HG03469 (cell line): ENCODE measurements at regions not wholly inside any gene's neighbourhood (a gene's known extent, or its start where the extent isn't known, plus 50 kb on each side); places are given as distances from the start of the nearest gene placed in this dataset.
"Not testable (repeated sequence)": the region's sequence is repeated elsewhere in the genome, so short reads cannot be mapped to it uniquely, and the experiment has no call there.

Source experiments
- ATAC-seq: cut with Tn5 transposase; IDR thresholded peaks from one replicate; pipeline ENCODE4 v1.9.1; 2021; ENCODE audit warnings: mild to moderate bottlenecking, moderate library complexity, moderate number of reproducible peaks; ENCODE audit not compliant: unreplicated experiment

DNA sequence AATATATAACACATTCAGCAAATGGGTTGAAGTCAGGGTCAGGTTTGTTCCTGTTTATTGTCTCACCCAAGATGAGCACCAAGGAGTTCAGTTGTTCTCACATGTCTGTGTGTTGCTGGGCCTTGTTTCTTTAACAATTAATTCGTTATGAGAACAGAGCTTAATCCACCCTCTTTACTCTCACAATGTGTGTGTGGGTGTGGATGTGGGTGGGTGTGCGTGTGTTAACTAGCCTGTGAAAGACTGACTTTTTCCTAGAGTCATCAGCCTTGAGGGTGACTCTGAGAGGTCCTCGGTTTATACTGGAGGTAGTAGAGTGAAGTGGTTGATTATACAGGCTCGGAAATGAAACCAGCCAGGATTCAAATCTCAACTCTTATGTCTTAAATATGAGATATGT is 672.1 kb downstream of the MAFB start:
- no peak for ATAC-seq

DNA sequence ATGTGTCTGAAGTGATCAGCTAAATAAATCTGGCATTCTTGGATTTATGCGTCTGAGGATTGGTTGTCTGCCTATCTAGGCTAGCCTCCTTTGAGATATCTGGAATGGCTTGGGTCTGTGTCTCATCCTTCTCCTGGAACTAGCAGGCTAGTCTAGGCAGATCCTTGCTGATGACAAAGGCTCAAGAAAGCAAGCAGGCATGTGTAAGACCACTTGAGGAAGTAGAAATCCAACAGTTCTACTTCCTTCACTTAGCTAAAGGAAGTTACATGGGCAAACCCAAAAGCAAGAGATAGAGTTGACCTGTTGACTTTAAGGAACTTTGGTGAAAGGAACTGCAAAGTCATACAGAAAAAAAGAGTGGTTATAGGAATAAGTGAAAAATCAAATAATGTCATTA is 672.6 kb downstream of the MAFB start:
- ATAC-seq: no peak

DNA sequence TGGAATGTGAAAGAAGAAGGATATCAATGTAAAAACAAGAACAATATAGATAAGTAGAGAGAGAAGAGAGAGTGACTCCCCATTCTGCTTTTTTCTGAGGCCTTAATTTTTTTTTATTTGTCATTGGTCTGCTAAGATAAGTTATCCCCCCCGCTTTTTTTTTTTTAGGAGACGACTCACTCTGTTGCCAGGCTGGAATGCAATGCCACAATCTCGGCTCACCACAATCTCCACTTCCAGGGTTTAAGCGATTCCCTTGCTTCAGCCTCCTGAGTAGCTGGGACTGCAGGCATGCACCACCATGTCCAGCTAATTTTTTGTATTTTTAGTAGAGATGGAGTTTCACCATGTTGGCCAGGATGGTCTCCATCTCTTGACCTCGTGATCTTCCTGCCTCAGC is 677.0 kb downstream of the MAFB start:
- ATAC-seq: not testable (repeated sequence)

DNA sequence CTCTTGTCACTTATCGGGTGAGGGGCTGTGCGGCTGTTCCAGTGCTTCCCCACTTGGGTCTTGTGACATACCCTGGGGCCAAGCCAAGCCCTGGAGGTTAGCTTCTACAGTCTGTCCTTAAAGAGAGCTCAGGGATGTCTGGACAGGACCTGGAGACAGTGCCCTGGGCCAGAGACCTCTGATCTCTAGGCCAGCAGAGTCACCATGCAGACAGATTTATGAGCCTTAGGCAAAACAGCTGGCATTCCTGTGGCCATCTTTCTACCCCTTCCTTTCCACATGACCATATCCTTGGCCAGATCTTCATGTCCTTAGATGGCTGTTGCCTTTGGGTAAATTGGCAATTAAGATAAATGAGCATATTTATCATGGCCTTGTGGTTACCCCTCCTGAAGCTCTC is 678.6 kb downstream of the MAFB start:
- no peak for ATAC-seq

DNA sequence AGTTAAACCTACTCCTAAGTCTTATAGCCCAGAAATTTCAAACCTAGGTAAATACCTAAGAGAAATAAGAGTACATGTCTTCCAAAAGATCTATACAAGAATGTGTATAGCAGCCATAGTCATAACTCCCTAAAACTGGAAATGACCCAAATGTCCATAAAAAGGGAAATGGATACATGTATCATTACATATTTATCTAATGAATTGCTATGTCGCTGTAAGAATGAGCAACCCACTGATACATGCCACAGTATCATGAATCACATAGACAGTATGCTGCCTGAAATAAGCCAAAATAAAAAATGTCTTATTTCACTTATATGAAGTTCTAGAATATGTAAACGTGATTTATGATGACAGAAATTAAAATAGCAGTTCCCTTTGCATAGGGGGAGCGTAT is 679.5 kb downstream of the MAFB start:
- no peak for ATAC-seq

DNA sequence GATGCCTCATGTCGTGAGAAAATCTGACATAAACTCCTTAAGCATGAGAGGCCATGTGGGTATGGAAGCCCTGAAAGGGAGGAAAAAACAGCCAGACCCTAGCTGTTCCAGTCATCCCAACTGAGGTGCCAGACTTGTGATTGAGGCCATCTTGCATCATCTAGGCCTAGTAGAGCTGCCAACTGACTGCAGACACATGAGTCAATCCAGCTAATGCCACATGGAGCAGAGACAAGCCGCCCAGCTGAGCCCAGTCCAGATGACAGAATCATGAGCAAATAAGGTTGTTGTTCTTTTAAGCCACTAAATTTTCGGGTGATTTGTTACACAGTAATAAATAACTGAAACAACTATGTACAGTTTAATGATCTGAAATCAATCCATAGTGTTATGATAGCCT is 680.9 kb downstream of the MAFB start:
- ATAC-seq: no peak

DNA sequence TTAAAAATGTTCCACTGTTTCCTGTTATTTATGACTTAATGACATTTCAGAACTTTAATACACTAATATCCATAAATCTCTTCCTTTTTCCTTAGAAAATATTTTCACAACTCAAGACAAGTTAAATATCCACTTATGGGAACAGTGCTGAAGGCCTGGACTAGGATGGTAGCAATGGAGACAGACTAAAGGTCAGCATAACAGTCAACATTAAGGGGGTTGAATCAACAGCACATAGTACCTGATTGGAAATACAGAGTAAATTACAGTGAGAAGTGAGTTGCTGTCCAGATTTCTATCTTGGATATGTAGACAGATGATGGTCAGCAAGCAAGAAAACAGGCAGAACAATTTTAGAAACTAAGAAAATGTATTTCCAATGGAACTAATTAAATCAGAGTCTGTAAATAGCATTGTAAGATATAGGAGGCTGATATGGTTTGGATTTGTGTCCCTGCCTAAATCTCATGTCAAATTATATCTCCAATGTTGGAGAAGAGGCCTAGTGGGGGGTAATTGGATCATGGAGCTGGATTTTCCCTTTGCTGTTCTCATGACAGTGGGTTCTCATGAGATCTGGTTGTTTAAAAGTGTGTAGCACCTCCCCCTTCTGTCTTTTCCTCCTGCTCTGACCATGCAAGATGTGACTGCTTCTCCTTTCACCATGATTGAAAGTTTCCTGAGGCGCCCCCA is 682.7 kb downstream of the MAFB start:
- ATAC-seq: no peak

DNA sequence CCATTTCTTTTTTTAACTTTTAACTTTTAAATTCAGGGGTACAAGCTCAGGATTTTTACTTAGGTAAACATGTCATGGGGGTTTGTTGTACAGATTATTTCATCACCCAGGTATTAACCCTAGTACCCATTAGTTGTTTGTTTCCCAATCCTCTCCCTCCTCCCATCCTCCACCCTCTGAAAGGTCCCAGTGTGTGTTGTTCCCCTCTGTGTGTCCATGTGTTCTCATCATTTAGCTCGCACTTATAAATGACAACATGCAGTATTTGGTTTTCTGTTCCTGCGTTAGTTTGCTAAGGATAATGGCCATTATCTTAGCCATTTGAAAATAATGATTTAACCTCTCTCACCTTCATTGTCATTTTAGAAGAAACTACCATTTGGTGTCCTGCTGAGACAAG is 684.9 kb downstream of the MAFB start:
- ATAC-seq: not testable (repeated sequence)

DNA sequence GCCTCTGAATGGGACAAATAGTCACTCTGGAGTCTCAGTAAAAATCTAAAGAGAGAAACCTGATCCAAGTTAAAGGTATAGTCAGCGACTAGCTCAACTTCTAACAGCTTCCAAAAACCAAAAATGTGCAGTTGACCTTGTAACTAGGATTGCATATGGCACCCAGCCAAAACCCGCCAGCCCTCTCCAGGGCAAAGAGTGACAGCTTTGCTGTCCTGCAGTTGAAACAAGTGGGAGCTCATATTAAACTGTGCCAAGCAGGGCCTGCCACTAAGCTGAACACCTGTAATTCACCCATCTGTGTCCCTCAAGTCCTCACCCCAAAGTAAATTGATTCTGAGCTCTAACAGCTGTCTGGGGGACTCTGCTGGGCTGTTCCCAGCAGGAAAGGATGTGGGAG is 695.3 kb downstream of the MAFB start:
- no peak for ATAC-seq

DNA sequence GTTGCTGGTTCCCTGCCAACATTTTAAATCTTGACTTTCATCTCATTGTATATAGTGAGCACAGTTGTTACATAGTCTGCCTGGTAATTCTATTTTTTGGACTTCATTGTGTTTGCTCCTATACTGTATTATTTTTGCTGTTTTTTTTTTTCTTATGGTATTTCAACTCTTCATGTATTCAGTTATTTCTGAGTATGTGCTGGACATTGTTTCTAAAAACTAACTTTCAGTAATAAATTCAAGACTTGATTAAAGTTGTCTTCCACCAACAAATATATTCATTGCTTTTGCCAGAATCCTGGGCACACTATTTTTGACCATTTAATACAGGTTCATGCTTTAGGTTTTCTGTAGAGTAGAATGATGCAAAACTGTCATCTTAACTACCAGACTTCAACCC is 698.3 kb downstream of the MAFB start:
- ATAC-seq: no peak

DNA sequence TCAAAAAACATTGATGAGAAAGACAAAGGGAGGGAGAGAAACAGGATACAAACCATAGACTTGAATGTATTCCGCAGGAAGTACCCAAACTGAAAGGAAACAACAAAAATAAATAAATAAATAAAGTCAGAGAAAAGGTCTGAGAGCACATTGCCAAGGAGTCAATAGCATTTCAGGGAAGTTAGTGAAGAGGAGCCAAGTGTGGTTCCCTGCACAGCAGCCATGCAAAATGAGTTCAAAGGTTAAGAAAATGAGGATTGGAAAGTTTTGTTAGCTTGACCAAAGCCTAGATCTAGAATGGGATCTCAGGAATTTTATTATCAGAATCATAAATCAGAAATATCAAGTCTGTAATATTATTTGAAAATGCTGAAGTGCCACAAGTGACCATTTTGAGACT is 700.0 kb downstream of the MAFB start:
- ATAC-seq: no peak

DNA sequence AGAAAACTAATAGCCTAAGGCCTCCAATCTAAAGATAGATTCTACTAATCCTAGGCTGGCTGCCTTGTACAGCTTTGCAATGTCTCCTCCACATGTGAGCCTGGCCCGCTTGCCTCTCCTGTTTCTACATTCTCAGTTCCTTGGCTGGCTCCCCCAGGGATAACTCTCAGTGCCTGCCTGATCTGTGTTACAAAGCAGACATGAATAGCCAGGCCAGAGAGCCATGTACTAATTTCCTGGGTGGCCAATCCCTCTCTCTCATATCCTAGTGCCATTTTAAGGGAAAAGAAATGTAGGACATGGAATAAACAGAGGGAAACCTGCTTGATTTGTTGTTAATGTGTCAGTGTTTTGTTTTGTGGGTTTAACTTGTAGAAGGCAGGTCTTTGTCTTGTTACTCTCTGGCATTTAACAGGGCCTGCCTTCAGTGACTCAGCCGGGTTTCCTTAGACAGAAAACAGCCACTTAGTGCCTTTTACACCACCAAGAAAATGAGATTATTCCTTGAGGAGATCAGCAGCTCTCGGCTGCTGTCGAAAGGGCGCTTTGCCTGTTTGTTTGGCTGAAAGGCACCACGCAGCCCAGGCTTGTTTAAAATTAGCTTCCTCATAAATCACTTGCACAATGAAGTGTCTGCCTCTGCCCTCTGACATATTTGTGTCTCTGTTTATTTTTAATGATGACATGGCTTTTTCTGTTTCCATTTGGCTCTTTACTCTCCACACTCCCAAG is 702.7 kb downstream of the MAFB start:
- no peak for ATAC-seq

DNA sequence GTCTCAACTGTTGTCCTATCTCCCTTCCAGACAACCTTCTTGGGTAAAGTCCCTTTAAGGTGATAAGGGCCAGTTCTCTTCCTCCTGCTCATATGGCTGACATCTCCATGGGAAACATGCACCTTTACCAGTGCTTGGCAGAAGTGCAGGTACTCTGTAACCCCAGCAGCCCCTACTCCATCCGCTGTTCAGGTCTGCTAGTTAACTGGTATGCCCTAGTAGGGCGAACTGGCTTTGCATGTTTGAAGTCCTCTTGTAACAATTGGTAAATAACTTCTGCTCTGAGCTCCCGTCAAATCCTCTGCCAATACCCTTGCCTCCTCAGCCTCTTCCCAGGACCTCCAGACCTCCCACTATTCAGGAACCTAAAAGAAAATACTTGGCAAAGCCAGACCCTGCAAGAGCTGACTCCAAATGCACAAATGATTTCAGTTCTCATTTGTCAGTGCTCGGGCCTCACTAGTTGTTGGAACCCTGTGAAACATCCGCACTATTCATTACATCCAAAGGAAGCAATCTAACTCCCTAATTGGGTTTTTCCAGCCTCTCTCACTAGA is 703.7 kb downstream of the MAFB start:
- ATAC-seq: no peak

DNA sequence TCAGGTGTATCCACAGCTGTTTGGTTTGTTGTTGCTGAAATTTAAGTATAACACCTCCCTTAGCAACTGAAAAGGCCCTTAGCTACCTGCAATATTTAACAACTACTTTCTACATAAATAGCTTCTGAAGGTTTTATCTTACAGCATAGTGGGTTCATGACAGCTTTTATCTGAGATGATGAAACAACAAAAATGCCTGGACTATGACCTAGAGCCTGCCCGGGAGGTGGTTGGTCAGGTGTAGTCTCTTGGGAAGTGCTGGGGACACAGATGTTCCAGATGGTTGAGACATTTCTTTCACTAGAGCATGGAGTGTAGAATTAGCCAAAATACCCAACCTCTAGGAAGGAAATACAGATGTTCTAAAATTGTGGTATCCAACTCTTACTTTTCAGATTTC is 705.4 kb downstream of the MAFB start:
- no peak for ATAC-seq

DNA sequence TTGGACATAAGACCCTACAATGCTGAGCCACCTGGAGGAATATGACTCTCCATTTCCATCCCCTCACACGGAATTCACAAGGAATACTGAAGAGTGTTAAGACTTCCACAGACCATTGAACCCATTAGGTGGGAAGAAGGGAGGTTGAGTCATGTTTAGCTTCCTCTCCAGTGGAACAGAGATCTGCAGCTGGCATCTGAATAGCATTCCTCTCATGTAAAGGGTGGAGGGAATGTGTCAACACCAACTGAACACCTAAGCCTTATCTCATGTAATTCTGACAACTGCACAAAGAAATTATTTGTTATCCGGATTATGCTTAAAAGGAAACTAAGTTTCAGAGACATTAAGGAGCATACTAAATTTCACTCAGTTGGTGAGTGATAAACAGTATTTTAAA is 705.9 kb downstream of the MAFB start:
- no peak for ATAC-seq

DNA sequence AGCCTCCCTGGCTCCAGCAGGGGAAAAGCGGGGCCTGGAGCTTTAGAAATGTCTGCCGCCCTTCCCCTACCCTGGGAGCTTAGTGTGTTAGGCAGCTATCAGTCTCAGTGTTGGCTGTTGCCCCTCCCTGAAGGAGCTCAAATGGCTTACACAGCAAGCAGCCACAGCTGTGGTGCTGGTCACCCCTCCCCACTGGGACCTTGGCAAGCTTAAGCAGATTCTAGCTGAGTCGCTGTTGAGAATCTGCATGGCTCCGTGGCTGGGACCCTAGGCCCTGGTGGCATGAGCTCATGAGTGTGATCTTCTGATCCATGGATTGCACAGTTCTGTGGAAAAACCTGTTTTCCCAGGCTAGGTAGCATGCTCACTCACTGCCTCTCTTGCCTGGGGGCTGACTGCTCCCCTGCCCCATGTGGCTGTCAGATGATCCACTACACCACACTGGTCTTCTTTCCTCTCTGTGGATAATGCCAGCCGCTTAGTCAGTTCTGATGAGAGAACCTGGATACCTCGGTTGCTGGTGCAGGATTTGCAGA is 714.0 kb downstream of the MAFB start:
- ATAC-seq: no peak

DNA sequence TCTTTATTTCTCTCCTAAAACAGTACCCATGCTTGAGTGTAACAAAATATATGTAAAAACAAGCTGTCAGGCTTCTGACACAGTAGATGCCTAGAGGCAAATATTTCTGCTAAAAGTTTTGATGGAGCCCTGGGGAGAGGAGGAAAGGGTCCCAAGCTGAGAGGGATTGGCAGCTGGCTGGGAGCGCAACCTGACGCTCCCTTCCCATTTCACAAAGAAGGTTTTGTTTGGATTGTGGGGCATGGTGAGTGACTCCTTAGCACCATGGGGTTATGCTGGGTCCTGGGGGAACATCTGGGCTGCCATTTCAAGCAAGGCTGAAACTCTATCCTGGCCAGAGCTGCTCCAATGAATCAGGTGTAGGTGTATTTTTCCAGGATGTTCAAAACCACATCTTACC is 720.5 kb downstream of the MAFB start:
- ATAC-seq: no peak

DNA sequence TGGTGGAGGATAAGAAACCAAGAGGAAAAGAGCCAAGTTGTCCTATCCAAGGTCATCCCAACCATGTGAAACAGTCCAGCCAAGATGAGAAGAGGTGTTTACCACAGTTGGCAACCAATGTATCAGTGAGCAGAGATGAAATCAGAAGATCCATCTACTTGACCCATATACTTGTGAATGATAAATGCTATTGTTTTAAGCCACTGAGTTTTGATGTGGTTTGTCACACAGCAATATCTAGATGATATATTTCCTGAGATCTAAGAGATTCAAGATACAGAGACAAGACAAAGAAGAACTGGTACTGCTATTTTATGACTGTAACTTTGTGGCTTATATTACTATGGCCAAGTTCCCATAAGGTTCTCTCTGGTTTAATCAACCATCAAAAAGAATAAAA is 721.2 kb downstream of the MAFB start:
- no peak for ATAC-seq

DNA sequence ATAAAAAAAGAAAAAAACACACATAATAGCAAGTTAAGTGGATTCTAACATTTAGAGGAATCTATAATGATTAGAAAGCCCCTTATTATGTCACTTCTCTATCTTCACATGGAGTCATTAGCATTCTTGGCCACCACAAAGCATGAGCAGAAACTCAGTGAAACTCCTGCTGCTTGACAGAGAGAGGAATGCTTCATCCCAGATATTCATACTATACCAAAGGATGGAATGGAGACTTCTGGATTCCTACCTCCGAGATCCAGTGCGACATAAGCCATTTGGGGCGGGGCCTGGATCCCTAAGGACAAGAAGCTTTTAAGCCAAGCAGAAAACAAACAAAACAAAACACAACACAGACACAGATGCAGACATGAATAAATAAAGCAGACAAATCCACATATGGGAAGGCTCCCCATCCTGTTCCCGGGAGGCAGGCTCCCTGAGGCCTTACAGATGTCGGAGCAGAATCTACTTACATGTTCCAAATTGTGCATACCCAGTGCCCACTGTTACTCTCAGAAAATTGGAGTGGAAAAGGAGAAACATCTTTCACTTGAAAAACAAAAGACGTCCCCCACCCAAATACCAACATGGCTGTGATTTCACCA is 727.3 kb downstream of the MAFB start:
- no peak for ATAC-seq

DNA sequence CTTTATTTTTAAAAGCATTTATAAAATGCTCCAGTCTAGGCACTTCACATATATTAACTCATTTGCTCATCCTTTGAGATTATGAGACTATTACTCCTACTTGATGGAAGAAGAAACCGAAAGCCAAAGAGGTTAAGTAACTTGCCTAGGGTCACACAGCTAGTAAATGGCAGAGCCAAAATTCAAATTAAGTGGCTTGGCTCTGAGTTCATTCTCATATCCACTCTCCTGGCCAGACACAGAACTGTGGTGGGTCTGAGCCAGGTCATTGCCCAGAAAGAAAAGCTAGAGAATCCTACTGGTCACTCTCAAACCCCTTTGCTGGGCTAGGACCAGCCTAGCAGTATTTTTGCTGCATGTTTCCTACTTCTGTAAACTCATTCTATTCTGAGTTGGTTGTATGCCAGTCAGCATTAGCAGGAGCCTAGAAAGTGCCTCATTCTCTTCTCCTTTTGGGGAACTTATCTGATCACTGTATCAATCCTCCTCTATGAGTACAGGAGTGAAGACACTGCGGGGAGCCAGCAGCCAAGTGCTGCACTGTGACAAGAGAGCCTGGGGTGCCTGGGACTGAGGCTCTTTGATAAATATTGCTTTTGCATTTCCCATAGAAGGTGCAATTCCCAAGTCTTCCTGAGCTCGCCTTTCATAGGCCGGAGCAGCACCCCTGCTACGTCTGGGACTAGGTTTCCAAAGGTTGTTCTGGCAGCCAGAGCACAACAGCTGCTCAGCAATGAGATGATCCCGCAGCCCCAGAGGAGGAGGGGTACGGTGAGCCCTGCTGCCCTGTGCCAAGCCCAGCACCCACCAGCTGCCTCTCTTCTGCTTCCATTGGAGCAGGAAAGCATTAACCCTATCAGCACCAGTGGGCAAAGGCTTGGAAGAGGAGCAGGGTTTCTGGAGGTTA is 728.3 kb downstream of the MAFB start:
- no peak for ATAC-seq

DNA sequence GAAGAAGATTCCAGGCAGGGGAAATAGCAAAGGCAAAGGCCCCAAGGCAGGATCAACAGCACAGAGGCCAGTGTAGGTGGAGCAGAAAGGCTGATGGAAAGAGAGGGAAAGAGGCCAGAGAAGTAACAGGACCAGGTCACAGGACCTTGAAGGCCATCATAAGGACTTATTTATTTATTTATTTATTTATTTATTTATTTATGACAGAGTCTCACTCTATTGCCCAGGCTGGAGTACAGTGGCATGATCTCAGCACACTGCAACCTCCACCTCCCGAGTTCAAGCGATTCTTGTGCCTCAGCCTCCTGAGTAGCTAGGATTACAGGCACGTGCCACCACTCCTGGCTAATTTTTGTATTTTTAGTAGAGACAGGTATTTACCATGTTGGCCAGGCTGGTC is 731.1 kb downstream of the MAFB start:
- ATAC-seq: not testable (repeated sequence)
